GM10266 (cell line): ENCODE measurements at regions not wholly inside any gene's neighbourhood (a gene's known extent, or its start where the extent isn't known, plus 50 kb on each side); places are given as distances from the start of the nearest gene placed in this dataset.
A peak's percentile ranks its signal among the peaks of the same experiment; 100 is the strongest.

Experiments
- DNase-seq: peaks from one replicate; pipeline ENCODE4 v3.0.0; 2012; ENCODE audit errors: extremely low spot score
- TF ChIP-seq, protein P1 (sequence below): IDR thresholded peaks from 2 replicates; pipeline ENCODE4 v1.5.1; 2012; ENCODE audit warnings: mild to moderate bottlenecking, low read depth; ENCODE audit not compliant: control insufficient read depth, insufficient read depth; ENCODE audit errors: missing control alignments

DNA sequence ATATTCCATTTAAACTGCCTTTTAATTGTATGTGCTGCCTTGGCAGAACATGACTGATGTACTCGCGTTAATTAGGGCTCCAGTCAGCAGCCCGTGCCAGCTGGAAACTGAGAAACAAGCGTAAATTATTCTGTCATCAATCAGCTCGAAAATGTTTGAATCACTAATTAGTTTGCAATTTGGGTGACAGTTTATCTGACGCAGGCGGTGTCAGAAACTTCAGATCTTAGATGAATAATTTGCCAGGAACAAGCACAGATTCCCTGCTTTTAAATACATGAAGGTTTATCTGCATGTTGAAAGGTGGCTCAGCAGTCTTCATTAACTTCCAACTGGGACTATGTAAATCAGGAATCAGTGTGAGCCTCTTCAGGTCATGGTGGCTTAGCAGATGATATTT lies 176.0 kb upstream of the TLE4 start:
- DNase-seq = no peak
- TF ChIP-seq, protein P1, sequence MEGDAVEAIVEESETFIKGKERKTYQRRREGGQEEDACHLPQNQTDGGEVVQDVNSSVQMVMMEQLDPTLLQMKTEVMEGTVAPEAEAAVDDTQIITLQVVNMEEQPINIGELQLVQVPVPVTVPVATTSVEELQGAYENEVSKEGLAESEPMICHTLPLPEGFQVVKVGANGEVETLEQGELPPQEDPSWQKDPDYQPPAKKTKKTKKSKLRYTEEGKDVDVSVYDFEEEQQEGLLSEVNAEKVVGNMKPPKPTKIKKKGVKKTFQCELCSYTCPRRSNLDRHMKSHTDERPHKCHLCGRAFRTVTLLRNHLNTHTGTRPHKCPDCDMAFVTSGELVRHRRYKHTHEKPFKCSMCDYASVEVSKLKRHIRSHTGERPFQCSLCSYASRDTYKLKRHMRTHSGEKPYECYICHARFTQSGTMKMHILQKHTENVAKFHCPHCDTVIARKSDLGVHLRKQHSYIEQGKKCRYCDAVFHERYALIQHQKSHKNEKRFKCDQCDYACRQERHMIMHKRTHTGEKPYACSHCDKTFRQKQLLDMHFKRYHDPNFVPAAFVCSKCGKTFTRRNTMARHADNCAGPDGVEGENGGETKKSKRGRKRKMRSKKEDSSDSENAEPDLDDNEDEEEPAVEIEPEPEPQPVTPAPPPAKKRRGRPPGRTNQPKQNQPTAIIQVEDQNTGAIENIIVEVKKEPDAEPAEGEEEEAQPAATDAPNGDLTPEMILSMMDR = no peak

DNA sequence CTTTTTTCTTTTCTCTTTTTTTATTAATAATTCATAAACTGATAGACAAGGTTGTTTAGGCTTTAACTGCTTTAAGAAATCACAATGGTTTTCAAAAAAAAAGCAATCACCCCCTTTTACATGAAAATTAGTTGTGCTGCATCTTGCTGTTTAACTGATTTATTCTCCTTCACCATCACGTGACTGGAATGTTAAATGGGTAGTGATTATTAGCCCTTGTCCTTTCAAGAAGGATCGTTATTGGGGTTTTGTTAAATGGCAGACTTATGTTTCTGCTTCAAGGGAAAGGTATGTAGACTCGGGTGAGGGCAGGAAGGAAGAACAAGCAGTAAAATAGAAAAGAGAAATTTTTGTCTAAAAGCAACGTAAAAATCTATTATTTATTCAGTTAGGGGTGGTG lies 175.6 kb upstream of the TLE4 start:
- TF ChIP-seq, protein P1 = no peak
- DNase-seq = no peak

DNA sequence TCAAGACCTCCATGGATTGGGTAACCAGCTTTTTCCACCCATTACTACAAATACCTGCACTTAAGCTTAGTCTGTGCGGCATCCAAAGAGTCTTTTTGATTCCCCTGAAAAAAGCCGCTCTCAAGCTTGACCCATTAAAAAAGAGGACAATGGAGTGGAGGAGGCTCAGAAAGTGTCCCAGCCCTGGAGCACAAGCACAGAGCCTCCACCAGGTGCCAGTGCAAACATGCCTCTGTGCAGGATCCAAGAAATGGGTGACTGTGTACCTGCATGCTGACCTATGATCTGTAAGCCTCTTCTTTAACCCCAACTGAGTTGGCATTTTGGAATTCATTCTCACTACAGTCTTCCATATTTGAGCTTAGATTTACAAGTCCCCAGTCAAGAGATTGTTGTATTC lies 168.3 kb upstream of the TLE4 start:
- no peak for DNase-seq
- TF ChIP-seq, protein P1 = peak; percentile 0

DNA sequence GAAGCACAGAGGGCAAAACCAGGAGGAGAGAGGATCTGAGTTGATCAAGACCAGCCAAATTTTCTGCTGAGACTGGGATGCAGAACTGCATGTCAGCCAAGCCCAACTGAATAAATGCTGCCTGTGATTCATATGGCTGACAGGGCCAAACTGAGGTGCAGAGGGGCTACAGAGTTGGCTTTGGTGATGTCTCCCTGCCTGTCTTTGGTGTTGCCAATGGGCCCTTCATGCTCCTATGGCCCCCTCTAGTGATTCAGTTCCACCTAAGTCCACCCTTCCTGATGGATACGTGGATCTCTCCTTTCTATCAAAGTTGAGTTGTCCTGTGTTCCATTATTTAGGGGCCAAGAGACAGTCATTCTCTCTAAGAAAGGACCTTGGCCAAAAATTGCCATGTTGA lies 163.6 kb upstream of the TLE4 start:
- TF ChIP-seq, protein P1 = no peak

DNA sequence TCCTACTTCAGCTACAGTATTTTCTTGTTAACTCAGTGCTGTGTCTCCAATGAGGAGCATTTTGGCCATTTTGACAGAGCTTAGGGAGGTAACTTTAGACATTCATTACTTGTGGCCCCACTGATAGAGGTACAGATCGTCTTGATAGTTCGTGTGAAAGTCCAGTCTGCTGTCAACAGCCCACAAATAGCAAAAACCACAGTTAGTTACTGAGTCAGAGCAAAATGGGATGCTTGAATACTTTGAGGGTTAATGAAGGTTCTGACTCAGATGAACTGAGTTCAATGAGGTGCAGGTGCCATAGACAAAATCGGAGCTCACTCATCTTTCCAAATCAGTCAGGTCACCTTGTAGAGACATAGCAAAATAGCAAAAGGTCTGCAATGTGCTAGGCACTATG lies 163.1 kb upstream of the TLE4 start:
- no peak for DNase-seq
- TF ChIP-seq, protein P1 = no peak

More for the DNA sequence above, 163.6 kb upstream of the TLE4 start:
- no peak for DNase-seq

DNA sequence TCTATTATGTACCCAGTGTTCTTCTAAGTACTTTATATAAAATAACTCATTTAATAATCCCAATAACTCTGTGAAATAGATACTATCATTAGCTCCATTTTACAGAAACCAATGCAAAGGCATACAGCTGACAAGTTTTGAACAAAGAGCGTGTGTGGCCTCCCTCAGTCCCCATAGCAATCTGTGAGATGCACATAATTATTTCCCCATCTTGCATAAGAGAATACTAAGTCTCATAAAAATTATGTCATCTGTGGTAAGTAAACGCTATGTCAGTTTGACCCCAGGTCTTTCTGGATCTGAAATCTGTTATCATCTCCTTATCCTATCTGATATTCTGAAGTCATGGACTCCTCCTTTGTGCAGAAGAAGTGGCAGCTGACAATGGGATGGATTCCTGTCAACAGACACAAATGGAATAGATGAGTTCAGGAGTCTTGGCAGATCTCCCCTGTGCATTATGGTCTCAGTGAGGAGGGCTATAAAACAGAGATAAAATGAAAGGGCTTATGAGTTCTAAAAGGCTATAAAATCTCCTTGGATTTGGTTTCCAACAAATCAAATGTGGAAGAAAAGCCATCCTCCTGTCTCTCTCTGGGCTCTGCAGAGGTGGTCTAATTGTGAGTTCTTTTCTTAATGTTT lies 162.5 kb upstream of the TLE4 start:
- TF ChIP-seq, protein P1 = no peak
- DNase-seq = no peak

DNA sequence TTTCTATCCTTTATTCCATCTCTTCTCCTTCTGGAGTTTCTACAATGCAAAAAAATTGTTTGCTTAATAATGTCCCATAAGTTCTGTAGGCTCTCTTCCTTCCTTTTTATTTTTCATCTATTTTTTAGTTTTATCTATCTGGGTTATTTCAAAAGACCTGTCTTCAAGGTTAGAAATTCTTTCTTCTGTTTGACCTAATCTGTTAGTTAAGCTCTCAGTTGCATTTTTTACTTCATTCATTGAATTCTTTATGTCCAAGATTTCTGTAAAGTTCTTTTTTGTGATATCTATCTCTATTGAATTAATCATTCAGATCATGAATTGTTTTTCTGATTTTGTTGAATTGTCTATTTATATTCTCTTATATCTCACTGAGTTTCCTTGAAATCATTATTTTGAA lies 145.9 kb upstream of the TLE4 start:
- DNase-seq = no peak
- TF ChIP-seq, protein P1 = no peak
